ENCODE measurements at regions not wholly inside any gene's neighbourhood (a gene's known extent, or its start where the extent isn't known, plus 50 kb on each side); places are given as distances from the start of the nearest gene placed in this dataset.

- DNase-seq: peak; percentile 17
These were observed 210.3 kb downstream of the UBE2E3 start for GRCh38 chr2:181190711-181191110.

GRCh38 chr2:181193550-181193949, 213.1 kb downstream of the UBE2E3 start:
- no peak for DNase-seq

GRCh38 chr2:181196401-181196800, 216.0 kb downstream of the UBE2E3 start:
- no peak for DNase-seq

GRCh38 chr2:181197140-181197760, 216.8 kb downstream of the UBE2E3 start:
- DNase-seq: no peak

- no peak for DNase-seq
These were observed 217.9 kb downstream of the UBE2E3 start for GRCh38 chr2:181198183-181198864.

- peak; percentile 88 for DNase-seq
These were observed 223.0 kb downstream of the UBE2E3 start for GRCh38 chr2:181203412-181203811.

- peak; percentile 46 for DNase-seq
These were observed 223.5 kb downstream of the UBE2E3 start for GRCh38 chr2:181203916-181204315.

GRCh38 chr2:181218401-181218821, 238.0 kb downstream of the UBE2E3 start:
- DNase-seq: no peak

GRCh38 chr2:181223234-181223633, 234.0 kb upstream of the ITGA4 start:
- no peak for DNase-seq

GRCh38 chr2:181224866-181225265, 232.3 kb upstream of the ITGA4 start:
- DNase-seq: no peak

- no peak for DNase-seq
These were observed 228.5 kb upstream of the ITGA4 start for GRCh38 chr2:181228661-181229060.

- DNase-seq: no peak
These were observed 226.0 kb upstream of the ITGA4 start for GRCh38 chr2:181231151-181231550.

- DNase-seq: no peak
These were observed 225.1 kb upstream of the ITGA4 start for GRCh38 chr2:181231886-181232621.

- no peak for DNase-seq
These were observed 222.7 kb upstream of the ITGA4 start for GRCh38 chr2:181234487-181234891.

GRCh38 chr2:181235011-181235410, 222.2 kb upstream of the ITGA4 start:
- DNase-seq: no peak

- DNase-seq: no peak
These were observed 221.3 kb upstream of the ITGA4 start for GRCh38 chr2:181235683-181236459.

GRCh38 chr2:181239201-181239799, 217.9 kb upstream of the ITGA4 start:
- no peak for DNase-seq

- no peak for DNase-seq
These were observed 216.3 kb upstream of the ITGA4 start for GRCh38 chr2:181240844-181241243.

GRCh38 chr2:181241366-181241765, 215.8 kb upstream of the ITGA4 start:
- no peak for DNase-seq

GRCh38 chr2:181241797-181242196, 215.4 kb upstream of the ITGA4 start:
- no peak for DNase-seq

- DNase-seq: no peak
These were observed 214.9 kb upstream of the ITGA4 start for GRCh38 chr2:181242262-181242661.

GRCh38 chr2:181243319-181243718, 213.9 kb upstream of the ITGA4 start:
- DNase-seq: no peak

- DNase-seq: no peak
These were observed 206.5 kb upstream of the ITGA4 start for GRCh38 chr2:181250691-181251090.

Data from fibroblast of skin of scalp (primary cell).